LNCAP (cell line): ENCODE measurements at regions not wholly inside any gene's neighbourhood (a gene's known extent, or its start where the extent isn't known, plus 50 kb on each side); places are given as distances from the start of the nearest gene placed in this dataset.

Experiments
- CTCF ChIP-seq: fragments of 450-650 bp; IDR thresholded peaks from 2 replicates; pipeline ENCODE4 v1.5.1; 2017; ENCODE audit warnings: mild to moderate bottlenecking

GRCh38 chr5:2297991-2298390, 415.3 kb upstream of the IRX4 start:
- TF ChIP-seq CTCF: no peak

GRCh38 chr5:2295476-2295875, 412.8 kb upstream of the IRX4 start:
- TF ChIP-seq CTCF: no peak

GRCh38 chr5:2293906-2294305, 411.2 kb upstream of the IRX4 start:
- no peak for TF ChIP-seq CTCF

- TF ChIP-seq CTCF: no peak
Observed at GRCh38 chr5:2291146-2291840, 408.6 kb upstream of the IRX4 start.

GRCh38 chr5:2289380-2289779, 406.7 kb upstream of the IRX4 start:
- TF ChIP-seq CTCF: no peak

GRCh38 chr5:2288968-2289367, 406.2 kb upstream of the IRX4 start:
- no peak for TF ChIP-seq CTCF

GRCh38 chr5:2288466-2288865, 405.7 kb upstream of the IRX4 start:
- TF ChIP-seq CTCF: no peak

GRCh38 chr5:2286250-2286649, 403.5 kb upstream of the IRX4 start:
- no peak for TF ChIP-seq CTCF
